ENCODE measurements at regions not wholly inside any gene's neighbourhood (a gene's known extent, or its start where the extent isn't known, plus 50 kb on each side); places are given as distances from the start of the nearest gene placed in this dataset.

DNA sequence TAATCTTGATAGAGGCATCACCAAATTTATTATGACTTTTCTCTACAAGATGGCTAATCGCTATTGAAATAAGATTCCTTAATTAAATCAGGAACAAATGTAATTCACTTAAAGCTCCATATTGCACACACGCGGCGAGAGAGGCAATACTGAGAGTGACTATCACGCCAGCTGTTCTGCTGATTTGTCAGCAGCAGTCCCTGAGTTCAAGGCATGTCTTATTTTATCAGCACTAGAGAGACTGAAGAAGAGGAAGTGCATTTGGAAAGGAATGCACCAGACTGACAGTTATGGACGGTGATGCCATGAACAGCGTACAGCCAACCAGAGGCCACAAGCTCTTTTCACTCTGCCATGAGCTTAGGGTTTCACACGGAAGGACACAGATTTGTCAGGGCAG lies 83.6 kb upstream of the SLCO3A1 start:
- DNase-seq, result no peak

DNA sequence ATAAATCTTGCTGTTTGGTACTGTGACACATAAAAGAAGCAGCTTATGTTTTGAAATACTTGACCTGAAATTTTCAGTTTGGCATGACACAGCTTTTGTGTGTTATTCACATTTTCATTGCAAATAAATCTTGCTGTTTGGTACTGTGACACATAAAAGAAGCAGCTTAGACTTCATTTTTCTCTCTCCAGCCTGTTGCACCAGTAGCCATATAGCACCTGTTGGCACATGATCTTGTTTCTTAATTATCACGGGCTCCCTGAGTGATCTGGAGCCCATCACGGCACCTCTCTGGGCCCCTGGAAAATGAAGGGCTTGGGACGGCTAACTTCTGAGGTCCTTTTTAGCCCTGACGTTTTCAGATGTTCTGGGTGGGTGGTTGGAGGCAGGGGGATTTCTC lies 77.4 kb upstream of the SLCO3A1 start:
- no peak for DNase-seq

DNA sequence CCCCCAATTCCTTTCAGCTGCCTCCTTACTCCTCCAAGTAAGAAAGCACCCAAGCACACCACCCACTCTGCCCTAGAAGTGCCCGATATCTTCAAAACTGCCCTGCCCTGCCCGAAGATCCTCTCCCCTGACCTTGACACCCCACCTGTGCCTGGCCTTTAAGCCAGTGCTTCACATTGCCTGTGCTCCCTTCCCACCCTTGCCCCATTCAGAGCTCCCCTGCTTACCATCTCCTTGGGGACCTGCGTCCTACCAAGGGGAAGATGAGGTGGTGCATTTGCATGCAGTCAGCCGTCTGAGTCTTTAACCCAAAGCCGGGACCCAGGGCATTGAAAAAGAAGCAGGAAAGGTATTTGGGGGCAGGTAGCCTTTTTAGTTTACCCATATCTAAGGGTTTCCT lies 73.5 kb upstream of the SLCO3A1 start:
- DNase-seq, result no peak

DNA sequence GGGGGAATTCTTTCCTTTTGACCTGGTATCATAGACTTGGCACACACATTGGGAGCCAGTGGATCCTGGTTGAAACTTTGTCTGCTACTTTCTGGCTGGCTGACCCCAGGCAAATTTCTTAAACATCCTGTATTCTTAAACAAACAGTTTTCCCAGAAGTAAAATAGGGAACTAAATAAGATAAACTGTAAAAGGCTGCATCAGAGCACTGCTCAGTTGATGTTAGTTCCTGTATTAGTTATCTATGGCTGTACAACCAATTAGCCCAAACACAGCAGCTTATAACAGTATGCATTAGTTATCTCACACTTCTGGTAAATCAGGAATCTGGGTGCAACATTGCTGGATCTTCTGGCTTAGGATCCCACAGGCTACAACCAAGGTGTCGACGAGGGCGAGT lies 73.1 kb upstream of the SLCO3A1 start:
- DNase-seq, result no peak

DNA sequence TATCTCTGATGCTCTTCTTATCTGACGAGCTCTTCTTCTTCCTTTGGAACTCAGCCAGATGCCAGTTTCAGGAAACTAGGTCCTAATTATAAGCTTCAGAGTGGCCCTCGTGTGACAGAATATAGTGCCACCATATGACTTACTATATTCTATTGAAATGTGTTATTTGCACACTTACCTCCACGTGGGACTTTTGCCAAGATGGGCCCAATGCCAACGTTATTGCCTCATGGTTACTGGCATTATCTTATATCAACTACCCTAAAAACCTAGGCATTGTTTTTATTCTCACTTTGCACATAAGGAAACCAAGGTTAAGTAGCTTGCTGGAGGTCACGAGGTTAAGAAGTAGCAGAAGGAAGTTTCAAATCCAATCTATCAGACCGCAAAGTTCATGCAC lies 71.3 kb upstream of the SLCO3A1 start:
- DNase-seq, result no peak

DNA sequence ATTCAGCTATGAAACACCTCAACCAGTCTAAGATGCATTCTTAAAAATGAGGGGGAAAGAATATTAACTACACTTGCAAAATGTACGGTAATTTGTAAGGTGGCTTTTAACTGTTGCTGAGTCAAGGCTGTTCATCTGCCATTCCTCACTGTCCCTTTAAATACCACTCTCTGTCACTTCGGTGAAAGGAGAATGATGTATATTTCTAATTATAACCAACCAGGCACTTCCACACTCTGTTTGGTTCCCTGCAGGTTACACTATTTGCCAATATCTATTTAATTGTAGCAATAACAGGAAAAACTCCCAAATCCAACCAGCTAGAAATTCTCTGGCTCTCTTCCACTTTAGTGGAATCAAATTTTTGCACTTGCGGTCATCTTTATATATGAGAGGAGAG lies 70.5 kb upstream of the SLCO3A1 start:
- no peak for DNase-seq

DNA sequence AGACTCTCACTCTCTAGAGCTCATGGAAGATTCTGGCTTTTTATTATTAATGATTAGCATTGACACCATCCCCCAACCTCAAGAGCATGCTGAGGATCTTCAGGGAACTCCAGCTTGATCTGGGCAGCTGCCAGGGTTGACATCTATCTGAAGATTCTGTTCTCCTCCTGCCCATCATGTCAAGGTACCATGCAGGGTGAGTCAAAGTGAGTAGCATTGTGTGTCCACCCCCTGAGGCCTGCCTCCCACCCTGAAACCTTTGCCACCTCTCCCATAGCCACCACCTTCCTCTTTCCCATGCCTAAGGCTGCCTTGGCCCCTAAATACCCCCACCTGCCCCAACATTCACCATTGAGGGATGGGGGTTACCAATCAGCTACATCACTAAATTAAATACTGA lies 70.1 kb upstream of the SLCO3A1 start:
- DNase-seq, result no peak

DNA sequence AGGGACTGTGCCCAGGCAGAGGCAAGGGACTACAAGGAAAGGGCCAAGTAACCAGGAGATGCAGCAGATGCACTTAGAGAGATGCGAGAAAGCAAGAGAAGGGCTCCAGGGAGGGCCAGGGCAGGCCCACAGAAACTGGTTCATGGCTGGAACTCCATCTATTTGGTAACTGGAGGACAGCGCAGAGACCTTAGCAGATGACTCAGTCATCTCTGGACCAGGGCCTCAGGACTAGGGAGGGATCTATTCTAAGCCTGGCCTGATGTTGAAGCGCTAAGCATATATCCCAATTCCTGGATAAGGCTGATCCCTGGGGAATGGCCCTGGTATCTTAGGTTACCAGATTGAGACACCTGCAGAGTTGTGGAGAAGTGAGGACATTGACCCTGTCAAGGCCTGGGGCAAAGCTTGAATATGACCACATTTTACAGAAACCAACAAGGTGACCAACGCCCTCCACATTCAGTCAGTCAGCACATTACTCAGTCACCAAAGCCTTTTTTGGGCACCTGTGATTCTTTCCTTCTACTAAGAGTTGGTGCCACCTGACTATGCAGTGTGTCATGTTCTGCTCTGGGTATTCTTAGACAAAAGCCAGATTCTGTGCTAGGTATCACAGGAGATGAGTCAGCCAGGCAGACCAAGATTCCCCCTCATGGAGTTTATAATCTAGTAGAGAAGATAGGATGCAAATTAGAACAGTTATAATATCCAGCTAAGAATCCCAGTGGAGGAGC lies 68.4 kb upstream of the SLCO3A1 start:
- no peak for DNase-seq

DNA sequence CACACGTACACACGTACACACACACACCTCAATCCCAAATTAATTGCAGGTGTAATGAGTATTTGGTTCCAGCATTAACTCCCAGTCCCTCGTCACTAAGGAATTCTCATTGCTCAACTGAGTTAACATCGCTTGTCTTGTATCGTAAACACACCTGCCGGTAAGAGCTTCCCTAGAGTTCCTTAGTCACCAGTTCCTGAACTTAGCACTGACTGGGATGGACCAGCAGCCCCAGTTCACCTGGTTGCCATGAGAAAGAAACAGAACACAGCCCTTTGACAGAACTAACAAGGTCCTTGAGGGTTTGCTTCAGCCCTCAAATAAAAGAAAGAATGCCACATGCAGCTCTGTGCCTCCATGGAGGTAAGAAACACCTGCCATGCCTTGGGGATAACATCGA lies 66.3 kb upstream of the SLCO3A1 start:
- no peak for DNase-seq

DNA sequence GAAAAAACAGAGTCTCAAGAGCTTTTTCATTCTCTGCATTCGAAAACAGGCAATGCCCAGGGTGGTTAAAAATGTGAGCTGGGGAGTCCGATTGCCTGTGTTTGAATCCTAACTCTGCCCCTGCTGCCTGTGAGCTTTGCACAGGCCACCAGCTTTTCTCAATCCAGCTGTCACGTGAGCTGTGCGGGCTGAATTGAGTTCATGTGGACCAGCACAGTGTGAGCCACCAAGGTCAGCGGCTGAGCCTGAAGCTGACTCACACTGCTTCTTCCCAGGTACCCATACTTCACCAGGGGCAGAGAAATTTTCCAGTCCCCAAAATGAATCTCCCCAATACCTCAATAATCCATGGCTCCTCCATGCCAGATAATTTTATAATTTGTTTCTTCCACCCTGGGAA lies 64.4 kb upstream of the SLCO3A1 start:
- DNase-seq, result no peak

DNA sequence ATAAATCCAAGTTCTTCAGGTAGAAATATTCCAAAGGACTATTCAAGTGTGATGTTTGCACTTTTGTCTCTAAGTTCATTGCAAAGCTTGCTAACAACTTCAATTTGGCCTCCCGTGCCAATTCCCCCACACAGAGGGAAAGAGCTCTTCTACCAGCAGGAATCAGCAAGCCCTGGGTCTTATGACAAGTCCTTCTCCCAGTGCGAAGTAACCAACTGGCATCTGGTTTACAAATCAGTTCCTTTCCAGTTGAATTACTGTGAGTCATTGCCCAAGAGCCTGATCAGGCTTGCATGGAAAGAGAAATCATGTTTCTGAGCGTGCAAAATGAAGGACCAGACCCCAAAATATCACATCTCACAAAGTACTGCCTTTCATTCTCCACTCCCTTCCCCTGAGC lies 62.7 kb upstream of the SLCO3A1 start:
- no peak for DNase-seq

DNA sequence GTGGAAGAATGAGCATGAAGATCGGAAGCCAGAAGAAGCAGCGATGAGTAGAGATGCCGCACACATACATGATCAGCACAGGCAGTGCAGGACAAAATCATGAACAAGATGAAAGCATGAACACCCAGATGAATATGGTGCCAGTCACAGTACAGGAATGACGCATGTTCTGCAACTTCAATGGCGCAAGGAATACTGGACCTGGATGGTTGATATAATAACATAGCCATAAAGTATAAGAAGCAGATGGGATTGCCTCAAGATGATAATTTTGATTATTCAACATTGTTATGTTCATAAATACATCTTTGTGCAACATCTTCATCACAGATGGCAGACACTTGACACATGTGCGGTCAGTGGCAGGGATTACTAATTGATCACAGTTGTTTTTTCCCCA lies 59.7 kb upstream of the SLCO3A1 start:
- DNase-seq, result no peak

DNA sequence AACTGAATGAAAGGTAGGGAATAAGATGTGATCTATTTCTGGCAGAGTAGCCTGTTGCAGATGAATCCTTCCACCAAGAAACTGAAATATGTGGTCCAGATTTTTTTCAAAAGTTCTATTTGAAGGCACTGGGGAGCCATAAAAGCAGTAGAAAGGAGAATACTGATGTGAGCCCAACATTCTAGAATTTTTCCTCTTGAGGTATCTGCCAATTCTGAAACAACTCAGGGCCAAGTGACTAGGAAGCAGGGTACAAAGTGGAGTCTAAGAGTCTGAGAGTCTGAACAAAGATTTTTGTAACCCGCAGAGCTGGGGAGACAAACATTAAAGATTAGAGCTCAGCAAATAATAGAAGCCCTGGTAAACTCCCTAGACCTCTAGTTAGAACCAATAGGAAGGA lies 58.3 kb upstream of the SLCO3A1 start:
- no peak for DNase-seq

DNA sequence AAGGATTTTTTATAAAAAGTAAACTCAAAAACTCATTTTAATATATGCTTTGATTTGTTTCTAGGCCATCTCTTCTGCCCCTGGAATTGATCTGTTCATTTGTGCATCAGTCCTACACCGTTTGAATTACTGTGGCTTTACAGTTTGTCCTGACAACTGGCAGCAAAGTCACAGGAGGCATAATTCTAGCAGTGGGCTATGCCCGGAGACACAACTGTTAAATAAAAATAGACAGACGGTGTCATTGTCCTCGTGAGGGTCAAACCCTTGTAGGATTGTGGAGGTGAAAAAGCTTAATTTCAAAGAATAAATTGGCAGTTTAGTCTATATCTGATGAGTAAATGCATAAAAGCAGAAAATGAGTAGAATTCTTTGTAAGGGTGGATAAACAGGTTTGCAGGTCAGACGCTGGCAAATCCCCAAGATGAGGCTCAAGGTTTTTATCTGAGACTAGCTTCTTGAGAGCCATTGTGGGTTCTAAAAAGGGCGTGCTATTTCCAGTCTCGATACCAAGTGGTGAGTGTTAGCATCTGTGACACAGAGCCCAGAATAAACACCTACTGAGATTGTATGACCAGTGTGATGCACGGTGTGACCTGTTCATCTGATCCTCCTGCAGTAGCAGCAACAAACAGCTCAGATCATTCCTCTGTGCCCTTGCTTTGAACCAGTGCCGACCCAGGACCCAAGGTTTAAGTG lies 51.5 kb upstream of the SLCO3A1 start:
- no peak for DNase-seq

DNA sequence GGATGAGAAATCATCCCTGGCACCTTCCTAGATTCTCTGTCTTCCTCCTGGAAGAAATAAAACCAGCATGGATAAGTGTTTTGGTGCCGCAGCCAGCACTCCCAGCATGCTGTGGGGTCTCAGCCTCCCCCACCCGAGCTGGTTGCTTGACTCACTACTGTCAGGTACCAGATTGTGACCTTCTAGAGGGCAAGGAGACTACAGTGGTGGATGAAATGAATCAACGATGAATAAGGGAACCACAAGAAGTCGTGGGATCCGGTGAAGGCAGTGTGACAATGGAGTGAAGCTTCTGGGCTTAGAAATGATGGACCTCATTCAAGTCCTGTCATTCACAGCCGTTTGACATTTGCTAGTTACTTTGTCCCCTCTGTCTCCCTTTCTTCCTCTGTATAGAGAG lies 50.2 kb upstream of the SLCO3A1 start:
- no peak for DNase-seq

Data from activated CD8-positive, alpha-beta memory T cell treated with anti-CD3 and anti-CD28 coated beads for 24 hours (primary cell).